Activated CD4-positive, alpha-beta memory T cell treated with anti-CD3 and anti-CD28 coated beads, Interleukin-2, amount 10 ng/mL, durations not matched to agents 7 days and 5 days (primary cell): ENCODE measurements at regions not wholly inside any gene's neighbourhood (a gene's known extent, or its start where the extent isn't known, plus 50 kb on each side); places are given as distances from the start of the nearest gene placed in this dataset.

ENCODE experiments used
- CTCF ChIA-PET: fragments of 350-600 bp; sonication (Branson Sonifier 250); formaldehyde crosslinking; loops from one replicate; lab custom pipeline; 2021; ENCODE audit warnings: antibody characterized with exemption, inconsistent platforms; lab: Charles Lee
- POLR2A ChIA-PET: fragments of 350-600 bp; sonication (Branson Sonifier 250); formaldehyde crosslinking; loops from one replicate; lab custom pipeline; 2021; ENCODE audit warnings: antibody characterized with exemption; lab: Charles Lee
- DNase-seq: peaks from one replicate; pipeline ENCODE4 v3.0.0-alpha.2; 2020
- H3K27ac Mint-ChIP-seq: one replicate; pipeline ENCODE4 v1.8.0; 2021; ENCODE audit warnings: mild to moderate bottlenecking, mixed read lengths
- H3K27me3 Mint-ChIP-seq: one replicate; pipeline ENCODE4 v1.8.0; 2021; ENCODE audit warnings: mixed read lengths
- H3K36me3 Mint-ChIP-seq: one replicate; pipeline ENCODE4 v1.8.0; 2021; ENCODE audit warnings: low read depth, mixed read lengths
- H3K4me1 Mint-ChIP-seq: one replicate; pipeline ENCODE4 v1.8.0; 2021; ENCODE audit warnings: mixed read lengths
- H3K4me3 Mint-ChIP-seq: one replicate; pipeline ENCODE4 v1.8.0; 2021; ENCODE audit warnings: mild to moderate bottlenecking, mixed read lengths
- H3K9me3 Mint-ChIP-seq: one replicate; pipeline ENCODE4 v1.8.0; 2021; ENCODE audit warnings: mixed read lengths

- Mint-ChIP-seq H3K27ac (no peak overlapping the region), H3K9me3 (no peaks in the 10 kb centered on the region), H3K27me3 (no peaks in the 10 kb centered on the region), H3K4me1 (no peaks in the 10 kb centered on the region), H3K36me3 (no peaks in the 10 kb centered on the region), H3K4me3 (no peak overlapping the region)
- ChIA-PET CTCF (interaction anchor here (1.4 kb wide), 1 partner anchor 12 kb away, joined by 6 read pairs; no protein-coding TSS in a partner anchor), POLR2A (no interaction called here)
- DNase-seq = no peak
These were observed 180.6 kb upstream of the EEA1 start for GRCh38 chr12:93109551-93110203.

DNA sequence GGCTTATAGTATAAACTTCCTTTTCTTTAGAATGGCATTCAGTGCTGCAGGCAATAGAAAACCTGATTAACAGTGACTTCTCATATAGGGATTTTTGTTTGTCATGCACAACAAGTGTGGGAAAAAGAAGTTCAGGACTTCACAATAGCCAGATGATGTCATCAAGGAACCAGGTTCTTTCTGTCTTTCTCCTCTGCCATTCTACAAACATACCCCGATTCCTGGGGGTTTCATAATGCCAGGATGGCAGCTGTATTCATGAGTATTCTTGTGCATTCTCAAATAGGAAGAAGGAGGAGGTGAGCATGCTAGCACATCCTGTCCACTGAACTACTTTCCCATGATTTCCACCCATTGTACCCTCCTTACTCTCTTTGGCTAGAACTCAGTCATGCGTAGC lies 182.7 kb upstream of the EEA1 start:
- H3K9me3 Mint-ChIP-seq = no peaks in the 10 kb centered on the region
- no peak for DNase-seq
- no peaks in the 10 kb centered on the region for H3K27me3 Mint-ChIP-seq
- ChIA-PET POLR2A (no interaction called here), CTCF (no interaction called here)
- no peaks in the 10 kb centered on the region for H3K4me1 Mint-ChIP-seq
- no peak overlapping the region for H3K27ac Mint-ChIP-seq
- no peak overlapping the region for H3K4me3 Mint-ChIP-seq
- no peaks in the 10 kb centered on the region for H3K36me3 Mint-ChIP-seq

GRCh38 chr12:93113317-93114006 lies 184.4 kb upstream of the EEA1 start:
- H3K4me3 Mint-ChIP-seq = no peak overlapping the region
- CTCF ChIA-PET = no interaction called here
- H3K36me3 Mint-ChIP-seq = no peaks in the 10 kb centered on the region
- no peaks in the 10 kb centered on the region for H3K4me1 Mint-ChIP-seq
- POLR2A ChIA-PET = no interaction called here
- H3K27ac Mint-ChIP-seq = no peak overlapping the region
- no peak for DNase-seq
- H3K27me3 Mint-ChIP-seq = no peaks in the 10 kb centered on the region
- no peaks in the 10 kb centered on the region for H3K9me3 Mint-ChIP-seq

- no peaks in the 10 kb centered on the region for H3K9me3 Mint-ChIP-seq
- ChIA-PET CTCF (no interaction called here), POLR2A (no interaction called here)
- no peak overlapping the region for H3K27ac Mint-ChIP-seq
- H3K4me1 Mint-ChIP-seq = no peaks in the 10 kb centered on the region
- no peaks in the 10 kb centered on the region for H3K36me3 Mint-ChIP-seq
- H3K4me3 Mint-ChIP-seq = no peak overlapping the region
- no peaks in the 10 kb centered on the region for H3K27me3 Mint-ChIP-seq
- DNase-seq = no peak
These were observed 186.1 kb upstream of the EEA1 start for GRCh38 chr12:93115198-93115601.

DNA sequence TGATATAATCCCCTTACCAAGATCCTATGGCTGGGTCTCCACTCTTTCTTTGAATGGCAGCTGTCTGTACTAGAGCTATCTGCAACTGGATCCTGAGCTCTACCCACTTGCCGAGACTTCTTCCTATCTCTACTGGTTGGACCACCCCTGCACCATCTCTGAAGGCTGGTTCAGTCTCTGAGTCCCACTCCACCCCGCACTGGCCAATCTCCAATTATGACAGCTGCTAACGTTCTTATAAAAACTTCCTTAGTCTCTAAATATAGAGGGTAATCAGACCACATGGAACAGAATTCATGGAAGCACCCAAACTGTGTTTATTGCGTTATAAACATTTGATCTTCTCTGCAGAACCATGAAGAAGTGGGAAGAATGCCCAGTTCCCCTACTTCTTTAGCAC lies 186.6 kb upstream of the EEA1 start:
- no peak for DNase-seq
- H3K9me3 Mint-ChIP-seq = no peaks in the 10 kb centered on the region
- ChIA-PET CTCF (no interaction called here), POLR2A (no interaction called here)
- H3K4me3 Mint-ChIP-seq = no peak overlapping the region
- H3K27me3 Mint-ChIP-seq = no peaks in the 10 kb centered on the region
- no peaks in the 10 kb centered on the region for H3K4me1 Mint-ChIP-seq
- no peak overlapping the region for H3K27ac Mint-ChIP-seq
- H3K36me3 Mint-ChIP-seq = no peaks in the 10 kb centered on the region

GRCh38 chr12:93116632-93117031 lies 187.5 kb upstream of the EEA1 start:
- no peak for DNase-seq
- Mint-ChIP-seq H3K36me3 (no peaks in the 10 kb centered on the region), H3K9me3 (no peaks in the 10 kb centered on the region), H3K4me3 (no peak overlapping the region), H3K4me1 (no peaks in the 10 kb centered on the region), H3K27me3 (no peaks in the 10 kb centered on the region), H3K27ac (no peak overlapping the region)
- POLR2A ChIA-PET = no interaction called here
- CTCF ChIA-PET = no interaction called here

DNA sequence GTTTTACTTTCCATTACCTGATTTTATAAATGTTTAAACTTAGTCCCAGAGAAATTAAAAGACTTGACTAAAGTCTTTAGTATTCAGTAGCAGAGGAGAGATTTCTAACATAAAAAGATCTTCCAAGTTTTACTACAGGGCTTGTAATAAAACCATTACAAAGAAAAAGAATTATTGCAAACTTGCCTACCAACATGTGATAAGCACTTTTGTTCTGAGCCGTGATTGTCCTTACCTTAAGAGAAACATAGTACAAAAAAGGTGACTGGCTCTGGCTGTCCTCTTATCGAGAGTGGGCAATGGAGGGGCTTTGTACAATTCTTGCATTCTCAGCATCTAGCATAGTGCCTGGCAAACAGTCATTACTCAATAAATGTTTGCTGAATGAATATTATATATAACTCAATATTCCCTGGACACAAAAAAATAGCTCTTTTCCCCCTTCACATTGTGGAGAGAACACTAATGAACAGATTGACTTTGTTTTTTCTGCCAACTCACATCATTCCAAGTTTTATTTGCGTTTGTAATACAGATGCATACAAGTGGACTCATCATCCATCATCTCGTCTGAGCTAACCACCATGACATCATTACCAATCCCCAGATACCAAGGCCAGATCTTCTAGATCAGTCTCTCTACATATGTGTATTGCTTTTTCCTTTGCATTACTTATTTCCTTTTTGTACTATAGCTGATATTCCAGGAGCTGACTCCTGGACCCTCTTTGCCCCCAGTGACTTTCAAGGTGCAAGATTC lies 192.8 kb upstream of the EEA1 start:
- H3K9me3 Mint-ChIP-seq = no peaks in the 10 kb centered on the region
- no peak for DNase-seq
- ChIA-PET CTCF (no interaction called here), POLR2A (no interaction called here)
- H3K4me3 Mint-ChIP-seq = no peak overlapping the region
- no peaks in the 10 kb centered on the region for H3K36me3 Mint-ChIP-seq
- no peaks in the 10 kb centered on the region for H3K4me1 Mint-ChIP-seq
- no peak overlapping the region for H3K27ac Mint-ChIP-seq
- no peaks in the 10 kb centered on the region for H3K27me3 Mint-ChIP-seq

DNA sequence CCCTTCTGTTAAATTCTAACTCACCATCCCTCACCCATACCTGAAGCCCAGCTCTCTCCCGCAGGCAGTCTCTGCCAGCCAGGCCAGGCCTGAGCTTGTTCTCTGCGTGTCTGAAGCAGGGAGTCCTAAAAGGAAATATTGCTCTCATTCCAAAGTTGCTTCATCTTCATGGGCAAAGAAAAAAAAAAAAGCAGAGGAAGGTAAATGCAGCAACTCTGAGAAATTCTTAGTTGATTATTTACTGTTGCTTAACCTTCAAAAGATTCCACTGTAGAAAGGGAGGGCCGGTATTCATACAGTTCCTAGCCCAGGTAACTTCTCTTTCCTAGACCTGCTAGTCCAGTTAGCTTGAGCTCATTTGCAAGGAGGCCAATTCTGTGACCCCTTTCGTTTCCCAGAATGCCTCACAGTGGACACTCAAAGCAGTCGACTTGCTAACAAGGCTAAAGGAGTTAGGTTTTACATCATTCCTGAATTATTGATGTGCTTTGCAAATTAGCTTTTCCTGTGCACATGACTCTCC lies 193.5 kb upstream of the EEA1 start:
- Mint-ChIP-seq H3K4me1 (no peaks in the 10 kb centered on the region), H3K4me3 (no peak overlapping the region), H3K27ac (no peak overlapping the region), H3K36me3 (no peaks in the 10 kb centered on the region), H3K27me3 (no peaks in the 10 kb centered on the region), H3K9me3 (no peaks in the 10 kb centered on the region)
- POLR2A ChIA-PET = no interaction called here
- CTCF ChIA-PET = no interaction called here
- no peak for DNase-seq

- Mint-ChIP-seq H3K4me1 (no peaks in the 10 kb centered on the region), H3K27me3 (no peaks in the 10 kb centered on the region), H3K27ac (no peak overlapping the region), H3K9me3 (no peaks in the 10 kb centered on the region), H3K36me3 (no peaks in the 10 kb centered on the region), H3K4me3 (no peak overlapping the region)
- DNase-seq = no peak
- CTCF ChIA-PET = no interaction called here
- POLR2A ChIA-PET = no interaction called here
These were observed 196.0 kb upstream of the EEA1 start for GRCh38 chr12:93125126-93125525.

- H3K4me1 Mint-ChIP-seq = no peaks in the 10 kb centered on the region
- ChIA-PET CTCF (no interaction called here), POLR2A (no interaction called here)
- no peaks in the 10 kb centered on the region for H3K9me3 Mint-ChIP-seq
- H3K27me3 Mint-ChIP-seq = peaks cover 2% of the 10 kb centered on the region
- H3K27ac Mint-ChIP-seq = no peak overlapping the region
- H3K36me3 Mint-ChIP-seq = no peaks in the 10 kb centered on the region
- H3K4me3 Mint-ChIP-seq = no peak overlapping the region
- DNase-seq = no peak
These were observed 197.0 kb upstream of the EEA1 start for GRCh38 chr12:93126069-93126474.

- POLR2A ChIA-PET = no interaction called here
- Mint-ChIP-seq H3K4me3 (no peak overlapping the region), H3K4me1 (no peaks in the 10 kb centered on the region), H3K27ac (no peak overlapping the region), H3K36me3 (no peaks in the 10 kb centered on the region), H3K27me3 (peaks cover 2% of the 10 kb centered on the region), H3K9me3 (no peaks in the 10 kb centered on the region)
- CTCF ChIA-PET = no interaction called here
- DNase-seq = no peak
These were observed 198.0 kb upstream of the EEA1 start for GRCh38 chr12:93127107-93127560.

GRCh38 chr12:93127582-93128331 lies 198.7 kb upstream of the EEA1 start:
- no peak for DNase-seq
- H3K4me1 Mint-ChIP-seq = no peaks in the 10 kb centered on the region
- ChIA-PET POLR2A (no interaction called here), CTCF (no interaction called here)
- peaks cover 2% of the 10 kb centered on the region for H3K27me3 Mint-ChIP-seq
- no peaks in the 10 kb centered on the region for H3K36me3 Mint-ChIP-seq
- no peak overlapping the region for H3K27ac Mint-ChIP-seq
- H3K9me3 Mint-ChIP-seq = no peaks in the 10 kb centered on the region
- H3K4me3 Mint-ChIP-seq = no peak overlapping the region

GRCh38 chr12:93128332-93128707 lies 199.2 kb upstream of the EEA1 start:
- POLR2A ChIA-PET = no interaction called here
- CTCF ChIA-PET = no interaction called here
- Mint-ChIP-seq H3K36me3 (no peaks in the 10 kb centered on the region), H3K9me3 (no peaks in the 10 kb centered on the region), H3K27me3 (peaks cover 2% of the 10 kb centered on the region), H3K4me1 (no peaks in the 10 kb centered on the region), H3K4me3 (no peak overlapping the region), H3K27ac (no peak overlapping the region)
- DNase-seq = no peak
